ENCODE measurements at regions not wholly inside any gene's neighbourhood (a gene's known extent, or its start where the extent isn't known, plus 50 kb on each side); places are given as distances from the start of the nearest gene placed in this dataset.

DNA sequence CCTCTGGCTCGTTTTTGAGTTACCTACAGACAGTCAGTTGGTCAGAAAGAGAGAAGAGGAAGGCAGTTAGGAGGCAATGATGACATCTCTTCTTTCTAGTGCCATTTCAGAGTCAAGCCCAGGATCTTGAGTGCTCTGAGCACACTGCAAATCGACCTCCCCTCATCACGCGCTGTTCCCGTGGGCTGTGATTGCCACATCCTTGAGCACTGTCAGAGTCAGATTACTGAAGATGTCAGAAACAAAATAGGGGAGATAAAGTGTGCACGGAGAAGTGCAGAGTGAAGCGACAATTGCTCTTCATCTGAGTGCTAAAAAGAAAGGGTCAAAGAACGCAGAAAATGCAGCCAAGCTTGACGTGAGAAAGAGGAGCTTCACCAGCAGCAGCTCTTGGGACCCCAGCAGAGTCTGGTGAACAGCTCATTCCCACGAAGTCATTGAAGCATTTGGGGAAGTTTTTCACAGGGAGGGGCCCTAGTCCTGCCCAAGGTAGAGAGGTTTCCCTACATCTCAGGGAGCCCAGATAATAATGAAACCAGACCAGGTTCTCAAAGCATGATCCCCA lies 661.7 kb upstream of the AUTS2 start:
- TF ChIP-seq, protein P1, sequence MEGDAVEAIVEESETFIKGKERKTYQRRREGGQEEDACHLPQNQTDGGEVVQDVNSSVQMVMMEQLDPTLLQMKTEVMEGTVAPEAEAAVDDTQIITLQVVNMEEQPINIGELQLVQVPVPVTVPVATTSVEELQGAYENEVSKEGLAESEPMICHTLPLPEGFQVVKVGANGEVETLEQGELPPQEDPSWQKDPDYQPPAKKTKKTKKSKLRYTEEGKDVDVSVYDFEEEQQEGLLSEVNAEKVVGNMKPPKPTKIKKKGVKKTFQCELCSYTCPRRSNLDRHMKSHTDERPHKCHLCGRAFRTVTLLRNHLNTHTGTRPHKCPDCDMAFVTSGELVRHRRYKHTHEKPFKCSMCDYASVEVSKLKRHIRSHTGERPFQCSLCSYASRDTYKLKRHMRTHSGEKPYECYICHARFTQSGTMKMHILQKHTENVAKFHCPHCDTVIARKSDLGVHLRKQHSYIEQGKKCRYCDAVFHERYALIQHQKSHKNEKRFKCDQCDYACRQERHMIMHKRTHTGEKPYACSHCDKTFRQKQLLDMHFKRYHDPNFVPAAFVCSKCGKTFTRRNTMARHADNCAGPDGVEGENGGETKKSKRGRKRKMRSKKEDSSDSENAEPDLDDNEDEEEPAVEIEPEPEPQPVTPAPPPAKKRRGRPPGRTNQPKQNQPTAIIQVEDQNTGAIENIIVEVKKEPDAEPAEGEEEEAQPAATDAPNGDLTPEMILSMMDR (conservative IDR thresholded peaks at IDR 0.05; ENCODE audit: low read length), result no peak
- no peak for TF ChIP-seq EZH2phosphoT487 (IDR thresholded peaks at IDR 0.05; ENCODE audit: borderline replicate concordance)
